DND-41 (cell line): ENCODE measurements at regions not wholly inside any gene's neighbourhood (a gene's known extent, or its start where the extent isn't known, plus 50 kb on each side); places are given as distances from the start of the nearest gene placed in this dataset.

ENCODE experiments used
- EZH2 ChIP-seq: IDR thresholded peaks from 3 replicates; pipeline ENCODE4 v1.6.1; 2012; ENCODE audit warnings: borderline replicate concordance, low read depth, mild to moderate bottlenecking, moderate library complexity, low read length, inconsistent platforms; ENCODE audit not compliant: severe bottlenecking
- TF ChIP-seq, protein P1 (sequence below): IDR thresholded peaks from 2 replicates; pipeline ENCODE4 v1.5.1; 2012; ENCODE audit warnings: borderline replicate concordance, low read length, moderate library complexity, mild to moderate bottlenecking; ENCODE audit not compliant: poor library complexity, severe bottlenecking; ENCODE audit errors: extremely low read depth

DNA sequence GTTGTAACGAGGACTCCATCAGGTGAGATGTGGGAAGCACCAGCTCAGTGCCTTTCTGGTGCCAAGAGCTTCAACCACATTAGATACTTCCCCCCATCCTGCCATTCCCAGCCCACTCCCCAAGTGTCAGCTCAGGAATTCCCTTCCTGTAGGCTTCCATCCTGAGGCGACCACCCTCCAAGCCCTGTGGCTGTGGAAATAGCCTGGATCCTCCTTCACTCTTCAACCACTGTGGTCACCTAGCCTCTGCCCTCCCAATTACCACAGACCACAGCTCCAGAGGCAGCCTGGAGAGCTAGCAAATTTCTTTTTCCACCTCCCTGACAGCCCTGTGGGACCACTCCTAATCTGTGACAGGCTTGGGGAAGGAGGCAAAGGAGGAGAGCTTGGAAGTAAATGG is 219.8 kb upstream of the MAP3K1 start:
- TF ChIP-seq, protein P1, sequence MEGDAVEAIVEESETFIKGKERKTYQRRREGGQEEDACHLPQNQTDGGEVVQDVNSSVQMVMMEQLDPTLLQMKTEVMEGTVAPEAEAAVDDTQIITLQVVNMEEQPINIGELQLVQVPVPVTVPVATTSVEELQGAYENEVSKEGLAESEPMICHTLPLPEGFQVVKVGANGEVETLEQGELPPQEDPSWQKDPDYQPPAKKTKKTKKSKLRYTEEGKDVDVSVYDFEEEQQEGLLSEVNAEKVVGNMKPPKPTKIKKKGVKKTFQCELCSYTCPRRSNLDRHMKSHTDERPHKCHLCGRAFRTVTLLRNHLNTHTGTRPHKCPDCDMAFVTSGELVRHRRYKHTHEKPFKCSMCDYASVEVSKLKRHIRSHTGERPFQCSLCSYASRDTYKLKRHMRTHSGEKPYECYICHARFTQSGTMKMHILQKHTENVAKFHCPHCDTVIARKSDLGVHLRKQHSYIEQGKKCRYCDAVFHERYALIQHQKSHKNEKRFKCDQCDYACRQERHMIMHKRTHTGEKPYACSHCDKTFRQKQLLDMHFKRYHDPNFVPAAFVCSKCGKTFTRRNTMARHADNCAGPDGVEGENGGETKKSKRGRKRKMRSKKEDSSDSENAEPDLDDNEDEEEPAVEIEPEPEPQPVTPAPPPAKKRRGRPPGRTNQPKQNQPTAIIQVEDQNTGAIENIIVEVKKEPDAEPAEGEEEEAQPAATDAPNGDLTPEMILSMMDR = no peak
- no peak for TF ChIP-seq EZH2
